Hepatocyte (in vitro differentiated cells): ENCODE measurements at regions not wholly inside any gene's neighbourhood (a gene's known extent, or its start where the extent isn't known, plus 50 kb on each side); places are given as distances from the start of the nearest gene placed in this dataset.

Experiments used
- CTCF ChIP-seq: fragments of 200-600 bp; sonication (generic); IDR thresholded peaks from 2 replicates; pipeline ENCODE4 v1.5.1; 2016; ENCODE audit warnings: antibody characterized with exemption, mild to moderate bottlenecking; ENCODE audit not compliant: poor library complexity
- EZH2 ChIP-seq: fragments of 200-600 bp; sonication (generic); IDR thresholded peaks from 2 replicates; pipeline ENCODE4 v1.6.1; 2016; ENCODE audit warnings: antibody characterized with exemption, mild to moderate bottlenecking, borderline replicate concordance

- TF ChIP-seq CTCF (no peak), EZH2 (no peak)
These were observed 76.9 kb upstream of the ST8SIA2 start for GRCh38 chr15:92316586-92317295.
